K562 (cell line): ENCODE measurements at regions not wholly inside any gene's neighbourhood (a gene's known extent, or its start where the extent isn't known, plus 50 kb on each side); places are given as distances from the start of the nearest gene placed in this dataset.

Experiments used
- ATAC-seq: fragments of 200-7000 bp; cut with Tn5 transposase; 3 replicates; pipeline ENCODE4 v1.9.1; 2020; ENCODE audit warnings: moderate library complexity
- BruUV-seq: library from RNA; stranded (reverse); fragments of 400-500 nt; replicated peaks from 2 replicates; lab custom pipeline; 2021; lab: Mats Ljungman, UMichigan
- CTCF ChIA-PET: fragments of 300-600 bp; formaldehyde crosslinking; extraction: SDS; loops from one replicate; lab custom pipeline; 2021; ENCODE audit warnings: low intra/inter-chr PET ratio; lab: Yijun Ruan, JAX
- POLR2A ChIA-PET: fragments of 300-600, 350-650 bp; sonication (Branson Sonifier 250); formaldehyde crosslinking; extraction: SDS; loops from one replicate; lab custom pipeline; 2021; ENCODE audit warnings: antibody characterized with exemption, inconsistent platforms; lab: Yijun Ruan, JAX
- DNase-seq, 4 experiments: peaks; one replicate each; pipeline versions ENCODE4 v3.0.0 to v3.0.0-alpha.2; 2011 to 2018; ENCODE audit warnings: low spot score in 3 of 4, mixed read lengths in 3 of 4; ENCODE audit errors: extremely low read depth in 1 of 4
- FAIRE-seq: peaks from 2 replicates; lab custom pipeline; 2011; peaks lifted over from hg19 to GRCh38; lab: Jason Lieb, UNC
- H2AFZ ChIP-seq: 2 replicates; pipeline ENCODE4 v1.6.0; 2011; ENCODE audit warnings: low read depth, low read length, control low read depth, inconsistent platforms
- H3K27ac ChIP-seq: fragments of 200-600 bp; 3 replicates; pipeline ENCODE4 v1.8.0; 2011; ENCODE audit warnings: low read depth, mild to moderate bottlenecking, control low read depth, inconsistent platforms, low read length, moderate library complexity, mixed read lengths; ENCODE audit errors: extremely low read depth
- H3K27me3 ChIP-seq, 2 experiments: fragments of 300-600 bp in 1 of 2; 2 replicates in 1 of 2; 3 replicates in 1 of 2; pipeline versions ENCODE4 v1.6.0 to v1.8.0; 2011; ENCODE audit warnings: inconsistent platforms in 2 of 2, low read length in 2 of 2, mild to moderate bottlenecking in 1 of 2, mixed read lengths in 1 of 2, moderate library complexity in 1 of 2; ENCODE audit not compliant: control insufficient read depth in 2 of 2, insufficient read depth in 2 of 2
- H3K36me3 ChIP-seq: fragments of 300-600 bp; 3 replicates; pipeline ENCODE4 v1.8.0; 2011; ENCODE audit warnings: mild to moderate bottlenecking, low read length, inconsistent platforms; ENCODE audit not compliant: control insufficient read depth, insufficient read depth
- H3K4me1 ChIP-seq, 2 experiments: fragments of 200-600 bp in 1 of 2; replicated peaks in 1 of 2; 2 replicates in 1 of 2; 3 replicates in 1 of 2; pipeline versions ENCODE4 v1.5.1 to v1.8.0; 2011; ENCODE audit warnings: inconsistent platforms in 2 of 2, low read length in 2 of 2, mild to moderate bottlenecking in 1 of 2, mixed read lengths in 1 of 2, moderate library complexity in 1 of 2; ENCODE audit not compliant: control insufficient read depth in 2 of 2, insufficient read depth in 2 of 2
- H3K4me2 ChIP-seq: 2 replicates; pipeline ENCODE4 v1.6.1; 2011; ENCODE audit warnings: low read length, control low read depth, inconsistent platforms, mixed read lengths; ENCODE audit not compliant: insufficient read depth
- H3K4me3 ChIP-seq: fragments of 200-600 bp; sonication (generic), shearing (Covaris generic); 2 replicates; pipeline ENCODE4 v1.5.1; 2016; ENCODE audit warnings: control low read depth, inconsistent platforms
- H3K79me2 ChIP-seq: fragments of 200-600 bp; 3 replicates; pipeline ENCODE4 v1.8.0; 2011; ENCODE audit warnings: low read length, inconsistent platforms; ENCODE audit not compliant: control insufficient read depth, insufficient read depth
- H3K9ac ChIP-seq, 2 experiments: 2 replicates each; pipeline versions ENCODE4 v1.6.0 to v1.6.1; 2011; ENCODE audit warnings: low read depth in 2 of 2, low read length in 2 of 2, control low read depth in 1 of 2, inconsistent platforms in 1 of 2, mild to moderate bottlenecking in 1 of 2, mixed read lengths in 1 of 2; ENCODE audit not compliant: insufficient read depth in 1 of 2
- H3K9me1 ChIP-seq: one replicate; pipeline ENCODE4 v1.6.0; 2011; ENCODE audit warnings: inconsistent platforms, mild to moderate bottlenecking, low read length, moderate library complexity; ENCODE audit not compliant: control insufficient read depth, insufficient read depth
- H3K9me3 ChIP-seq: replicated peaks from 2 replicates; pipeline ENCODE4 v1.5.1; 2011; ENCODE audit warnings: low read depth, low read length, inconsistent platforms; ENCODE audit not compliant: control insufficient read depth, insufficient read depth
- H4K20me1 ChIP-seq: replicated peaks from 2 replicates; pipeline ENCODE4 v1.6.1; 2011; ENCODE audit warnings: low read length, inconsistent platforms, mixed read lengths; ENCODE audit not compliant: control insufficient read depth, insufficient read depth
- AFF4 ChIP-seq: sonication (generic); formaldehyde crosslinking; IDR thresholded peaks from 2 replicates; pipeline ENCODE4 v1.8.0; 2023; ENCODE audit warnings: mild to moderate bottlenecking, missing genetic modification reagents
- ARID4B ChIP-seq: sonication (generic); formaldehyde crosslinking; IDR thresholded peaks from 2 replicates; pipeline ENCODE4 v1.8.0; 2022; ENCODE audit warnings: mild to moderate bottlenecking, missing genetic modification reagents
- CTBP1 ChIP-seq: fragments of 450-650 bp; IDR thresholded peaks from 2 replicates; pipeline ENCODE4 v1.6.1; 2016; ENCODE audit warnings: borderline replicate concordance
- ELF2 ChIP-seq: fragments of 250-450 bp; sonication (Bioruptor Pico); IDR thresholded peaks from 2 replicates; pipeline ENCODE4 v1.5.0; 2021; ENCODE audit warnings: mild to moderate bottlenecking
- GATAD2A ChIP-seq: fragments of 450-650 bp; IDR thresholded peaks from 2 replicates; pipeline ENCODE4 v1.6.1; 2017
- KLF13 ChIP-seq: fragments of 450-650 bp; IDR thresholded peaks from 2 replicates; pipeline ENCODE4 v1.6.1; 2016; ENCODE audit warnings: missing genetic modification characterization, low read depth, mild to moderate bottlenecking, missing compliant biosample characterization, moderate library complexity, borderline replicate concordance
- NCOA2 ChIP-seq, 2 experiments: fragments of 450-650 bp; IDR thresholded peaks; 2 replicates each; pipeline ENCODE4 v1.6.1; 2018; ENCODE audit warnings: mild to moderate bottlenecking in 2 of 2, moderate library complexity in 1 of 2; ENCODE audit not compliant: partially characterized antibody in 2 of 2
- PCBP1 ChIP-seq: fragments of 200-400 bp; formaldehyde crosslinking; IDR thresholded peaks from 2 replicates; pipeline ENCODE4 v1.6.1; 2018; ENCODE audit warnings: mild to moderate bottlenecking, low read depth, low read length; ENCODE audit not compliant: poor library complexity, severe bottlenecking
- SAFB2 ChIP-seq: fragments of 200-400 bp; formaldehyde crosslinking; IDR thresholded peaks from 2 replicates; pipeline ENCODE4 v1.6.1; 2018; ENCODE audit warnings: borderline replicate concordance, low read length, low read depth, moderate library complexity; ENCODE audit not compliant: severe bottlenecking
- TSC22D4 ChIP-seq: fragments of 450-650 bp; IDR thresholded peaks from 2 replicates; pipeline ENCODE4 v1.6.1; 2016; ENCODE audit warnings: missing genetic modification characterization, missing biosample characterization, control low read depth
- USF2 ChIP-seq: sonication (generic); formaldehyde crosslinking; IDR thresholded peaks from 2 replicates; pipeline ENCODE4 v1.5.0; 2020; ENCODE audit warnings: missing genetic modification reagents
- ZNF282 ChIP-seq: sonication (generic); formaldehyde crosslinking; IDR thresholded peaks from 2 replicates; pipeline ENCODE4 v1.8.1; 2023; ENCODE audit warnings: missing genetic modification reagents
- WGBS: fragments of 100-300 bp; shearing (Covaris generic); methylation state at CpG from one replicate; pipeline ENCODE4 v1.1.6; 2016; ENCODE audit warnings: low coverage, mixed read lengths; ENCODE audit not compliant: insufficient coverage; ENCODE audit errors: missing lambda C conversion rate; 5-methylcytosine and 5-hydroxymethylcytosine counted together
- in situ Hi-C: fragments of 300-500 bp; cut with MboI; formaldehyde crosslinking; loops from 4 replicates; pipeline ENCODE4 v1.15.0; 2018; ENCODE audit warnings: inconsistent platforms, mixed read lengths
- intact Hi-C: fragments of 100-400 bp; cut with micrococcal nuclease; formaldehyde crosslinking; loops from 2 replicates; pipeline ENCODE4 v1.14.2; 2022

GRCh38 chr4:140269369-140269768 lies 104.1 kb upstream of the SCOC start (continued):
- TF ChIP-seq ARID4B (CRISPR knock-in tag) (no peak), GATAD2A (no peak)

- no peaks in the 10 kb centered on the region for H3K9me1 ChIP-seq
- no peak overlapping the region for H3K27ac ChIP-seq
- WGBS, result 1% methylated on average over 6 of the region's 6 CpGs
- H3K9me3 ChIP-seq, result no peaks in the 10 kb centered on the region
- H3K9ac ChIP-seq, result no peak overlapping the region
- intact Hi-C loops (no loop called here), in situ Hi-C loops (no loop called here)
- CTCF ChIA-PET, result no interaction called here
- no peaks in the 10 kb centered on the region for H3K36me3 ChIP-seq
- FAIRE-seq, result no peak
- H4K20me1 ChIP-seq, result no peaks in the 10 kb centered on the region
- ATAC-seq, result no peak
- no peak overlapping the region for H2AFZ ChIP-seq
- POLR2A ChIA-PET, result no interaction called here
- H3K4me1 ChIP-seq, result no peaks in the 10 kb centered on the region
- no TSS peak for BruUV-seq
- H3K27me3 ChIP-seq, result peaks cover 9 to 26% of the 10 kb centered on the region in 2 experiments
- H3K4me3 ChIP-seq, result no peak overlapping the region
- DNase-seq, result no peak
- H3K4me2 ChIP-seq, result no peak overlapping the region
- H3K79me2 ChIP-seq, result no peaks in the 10 kb centered on the region
- TF ChIP-seq ZNF282 (no peak), TSC22D4 (tag) (no peak), CTBP1 (no peak), ELF2 (CRISPR knock-in tag) (no peak), PCBP1 (no peak), AFF4 (CRISPR knock-in tag) (no peak), SAFB2 (no peak), NCOA2 (IDR thresholded peaks at IDR 0.05; ENCODE audit: partially characterized antibody in 2 of 2) (no peak), KLF13 (no peak), USF2 (CRISPR knock-in tag) (no peak)
These were observed 105.1 kb upstream of the SCOC start for GRCh38 chr4:140268186-140268841.
